GM19324 (cell line): ENCODE measurements at regions not wholly inside any gene's neighbourhood (a gene's known extent, or its start where the extent isn't known, plus 50 kb on each side); places are given as distances from the start of the nearest gene placed in this dataset.

ENCODE experiments used
- ATAC-seq: cut with Tn5 transposase; IDR thresholded peaks from one replicate; pipeline ENCODE4 v1.9.1; 2021; ENCODE audit warnings: mild to moderate bottlenecking, moderate library complexity; ENCODE audit not compliant: unreplicated experiment, low FRiP score

DNA sequence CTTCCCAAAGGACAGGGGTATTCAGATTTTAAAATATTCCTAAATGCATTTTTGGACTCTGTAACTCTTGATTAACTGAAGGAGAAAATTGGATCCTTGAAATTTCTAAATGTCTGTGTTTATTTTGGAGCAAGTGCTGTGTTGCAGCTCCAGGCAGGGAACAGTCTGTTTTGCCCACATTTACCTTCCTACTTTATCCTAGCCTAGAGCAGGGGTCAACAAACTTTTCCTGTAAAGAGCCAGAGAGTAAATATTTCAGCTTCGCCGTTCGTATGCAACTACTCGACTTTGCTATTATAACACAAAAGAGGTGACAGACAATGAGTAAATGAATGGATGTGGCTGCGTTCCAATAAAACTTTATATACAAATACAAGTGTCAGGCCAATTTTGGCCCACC lies 402.2 kb downstream of the GPATCH2 start:
- no peak for ATAC-seq

DNA sequence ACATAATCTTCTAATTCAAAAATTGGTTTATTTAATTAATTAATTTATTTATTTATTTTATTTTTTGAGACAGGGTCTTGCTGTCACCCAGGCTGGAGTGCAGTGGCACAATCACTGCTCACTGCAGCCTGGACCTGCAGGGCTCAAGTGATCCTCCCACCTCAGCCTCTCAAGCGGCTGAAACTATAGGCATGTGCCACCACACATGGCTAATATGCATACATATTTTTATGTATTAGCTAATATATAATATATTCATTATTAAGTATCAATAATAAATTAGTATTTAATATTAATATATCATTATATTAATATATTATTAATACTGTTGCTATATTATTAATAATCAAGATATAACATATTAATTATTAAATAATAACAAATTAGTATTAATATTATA lies 406.7 kb downstream of the GPATCH2 start:
- no peak for ATAC-seq

DNA sequence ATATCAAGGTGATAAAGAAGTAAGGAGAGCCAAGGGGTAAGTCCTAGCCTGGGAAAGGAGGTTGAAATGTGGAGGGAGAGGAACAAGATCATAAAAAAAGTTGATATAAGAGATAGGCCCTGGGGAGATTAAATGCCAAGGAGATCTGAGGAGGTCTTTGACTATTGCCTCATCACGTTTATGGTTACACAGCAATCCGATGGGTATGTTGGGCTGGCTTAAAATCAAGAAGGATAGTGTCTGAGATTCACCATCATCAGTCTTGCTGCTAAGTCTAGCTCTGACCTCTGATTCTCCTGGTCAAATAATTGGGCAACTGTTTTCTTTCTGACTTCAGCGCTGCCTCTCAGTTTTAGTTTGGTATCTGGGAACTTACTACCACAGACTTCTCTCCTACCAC lies 416.3 kb downstream of the GPATCH2 start:
- ATAC-seq, result no peak

DNA sequence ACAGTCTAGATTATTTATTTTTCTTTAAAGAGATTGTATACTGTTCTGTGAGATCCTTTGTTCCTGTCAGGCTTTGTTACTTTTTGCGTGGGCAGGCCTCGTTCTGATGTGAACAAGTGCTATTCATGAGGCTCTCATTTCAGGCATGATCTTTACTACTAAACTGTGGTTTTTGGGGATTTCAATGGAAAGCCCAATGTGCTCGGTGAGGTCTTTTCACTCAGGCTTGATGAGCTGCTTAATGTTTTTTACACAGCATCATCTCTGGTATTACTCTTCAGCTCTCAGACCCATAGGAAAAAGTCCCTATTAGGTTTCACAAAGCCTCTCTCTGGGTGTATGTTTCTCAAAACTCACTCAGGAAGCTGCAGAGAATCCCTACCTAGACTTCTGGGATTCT lies 419.4 kb downstream of the GPATCH2 start:
- no peak for ATAC-seq

DNA sequence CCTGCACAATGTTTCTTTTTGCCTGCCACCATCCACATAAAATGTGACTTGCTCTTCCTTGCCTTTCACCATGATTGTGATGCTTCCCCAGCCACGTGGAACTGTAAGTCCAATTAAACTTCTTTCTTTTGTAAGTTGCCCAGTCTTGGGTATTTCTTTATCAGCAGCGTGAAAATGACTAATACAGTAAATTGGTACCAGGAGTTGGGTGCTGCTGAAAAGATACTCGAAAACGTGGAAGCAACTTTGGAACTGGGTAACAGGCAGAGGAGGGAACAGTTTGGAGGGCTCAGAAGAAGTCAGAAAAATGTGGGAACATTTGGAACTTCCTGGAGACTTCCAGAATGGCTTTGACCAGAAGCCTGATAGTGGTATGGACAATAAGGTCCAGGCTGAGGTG lies 425.3 kb downstream of the GPATCH2 start:
- no peak for ATAC-seq

DNA sequence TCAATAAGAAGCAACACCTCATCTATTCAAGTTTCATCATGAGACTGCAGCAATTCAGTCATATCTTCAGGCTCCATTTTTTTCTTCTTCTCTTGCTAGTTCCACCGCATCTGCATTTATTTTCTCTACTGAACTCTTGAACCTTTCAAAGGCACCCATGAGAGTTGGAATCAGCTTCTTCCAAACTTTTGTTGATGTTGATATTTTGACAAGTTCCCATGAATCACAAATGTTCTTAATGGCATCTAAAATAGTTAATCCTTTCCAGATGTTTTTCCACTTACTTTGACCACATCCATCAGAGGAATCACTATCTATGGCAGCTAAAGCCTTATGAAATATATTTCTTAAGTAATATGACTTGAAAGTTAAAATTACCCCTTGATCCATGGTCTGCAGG lies 434.3 kb downstream of the GPATCH2 start:
- ATAC-seq, result no peak

DNA sequence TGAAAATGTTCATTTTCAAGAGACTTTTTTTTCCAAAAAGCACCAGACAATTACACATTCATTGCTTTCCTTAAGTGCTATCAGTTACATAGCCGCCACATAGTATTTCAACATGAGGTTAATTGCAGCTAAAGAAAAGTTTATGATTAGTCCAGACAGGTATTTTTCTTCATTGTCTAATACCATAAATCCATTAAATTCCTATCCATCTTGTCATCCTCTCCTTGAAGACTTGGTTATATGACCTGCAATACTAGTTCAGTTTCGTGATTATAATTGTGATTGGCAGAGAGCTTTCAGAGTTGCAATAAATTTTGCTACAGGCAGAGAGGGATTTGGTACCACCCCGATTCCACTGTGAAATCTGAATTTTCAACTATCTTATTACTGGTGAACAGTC lies 437.7 kb downstream of the GPATCH2 start:
- ATAC-seq, result no peak

DNA sequence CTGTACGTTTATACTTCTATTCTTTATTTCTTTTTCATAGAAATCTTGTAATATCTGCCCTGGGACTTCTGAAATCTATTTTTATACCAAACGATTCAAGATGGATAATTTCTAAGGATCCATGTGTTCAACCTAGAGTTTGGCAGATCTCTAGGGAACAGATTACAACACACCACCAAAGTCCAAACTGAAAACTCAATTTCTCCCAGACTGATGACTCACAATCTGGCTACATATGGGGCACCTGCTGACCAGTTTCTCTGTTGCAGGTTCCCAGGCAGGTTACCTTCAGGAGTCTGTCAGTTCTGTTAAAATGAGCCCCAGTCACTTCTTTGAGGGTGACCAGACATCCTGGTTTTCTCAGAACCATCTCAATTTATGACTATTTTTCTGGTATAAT lies 439.4 kb downstream of the GPATCH2 start:
- no peak for ATAC-seq

DNA sequence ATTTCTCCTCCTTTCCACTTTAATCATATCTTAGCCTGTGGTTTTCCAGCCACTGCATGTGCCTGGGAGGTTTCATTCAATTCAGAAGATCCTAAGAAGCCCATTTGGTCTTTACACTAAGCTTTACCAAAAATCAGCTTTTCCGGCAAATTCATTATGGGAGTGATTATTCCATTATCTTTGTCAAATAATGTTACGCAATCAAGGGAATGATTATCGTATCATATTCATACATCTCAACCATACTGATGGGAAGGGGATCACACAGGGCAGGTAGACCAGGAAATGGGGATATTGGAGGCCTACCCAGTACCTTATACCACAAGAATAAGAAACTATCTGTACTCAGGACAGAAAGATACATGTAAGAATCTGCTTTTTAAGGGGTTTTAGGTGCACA lies 440.5 kb downstream of the GPATCH2 start:
- ATAC-seq, result no peak

DNA sequence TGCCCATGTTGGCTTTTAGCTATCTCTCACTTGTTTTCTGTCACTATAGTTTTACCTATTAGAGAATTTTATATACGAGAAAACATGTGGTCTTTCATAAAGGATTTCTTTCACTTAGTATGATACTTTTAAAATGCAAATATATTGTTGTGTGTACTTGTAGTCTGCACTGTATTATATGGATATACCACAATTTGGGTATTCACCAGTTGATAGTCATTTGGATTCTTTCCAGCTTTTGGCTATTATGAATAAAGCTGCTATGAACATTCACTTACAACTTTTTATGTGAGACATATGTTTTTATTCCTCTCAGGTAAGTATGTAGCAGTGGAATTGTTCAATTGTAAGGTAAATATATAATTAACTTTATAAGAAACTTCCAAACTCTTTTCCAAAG lies 441.5 kb downstream of the GPATCH2 start:
- no peak for ATAC-seq

DNA sequence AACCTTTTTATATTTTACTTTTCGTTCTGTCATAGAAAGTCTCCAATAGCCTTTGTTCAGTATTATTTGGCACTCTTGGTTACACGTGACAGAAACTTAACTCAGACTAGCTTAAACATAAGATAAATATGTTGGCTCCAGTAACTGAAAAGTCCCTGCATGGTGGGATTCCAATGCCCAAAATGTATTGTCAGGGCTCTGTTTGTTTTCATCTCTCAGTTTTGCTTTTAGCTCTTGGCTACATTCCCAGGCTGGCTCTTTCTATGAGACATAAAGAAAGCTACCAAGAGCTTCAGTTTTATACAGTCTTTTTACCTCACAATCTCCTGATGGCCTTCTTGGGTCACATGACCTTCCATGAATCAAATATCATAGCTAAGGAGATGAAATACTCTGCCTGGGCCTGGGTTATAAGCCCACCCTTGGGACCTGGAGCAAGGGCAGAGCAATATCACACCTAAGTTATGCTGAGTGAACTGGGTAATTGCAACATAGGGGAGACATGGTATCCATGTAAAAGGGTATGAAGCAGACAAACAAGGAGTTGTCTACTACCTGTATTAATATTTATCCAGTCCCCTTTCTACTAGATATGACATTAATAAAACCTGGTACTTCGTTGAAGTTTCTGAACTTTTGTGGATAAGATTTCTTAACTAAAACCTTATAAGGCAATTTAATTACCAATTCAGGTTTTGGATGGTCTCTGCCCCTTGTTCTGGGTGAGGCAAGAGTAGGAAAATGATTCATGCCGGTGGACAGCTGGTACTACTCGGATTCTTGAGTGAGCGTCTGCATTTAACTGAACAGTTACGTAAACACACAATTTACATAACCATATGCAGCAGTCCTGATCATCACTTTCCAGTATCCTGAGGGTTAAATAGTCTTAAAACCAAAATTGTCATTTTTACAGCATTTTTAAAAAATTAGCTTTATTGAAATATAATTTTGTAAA lies 442.3 kb downstream of the GPATCH2 start:
- no peak for ATAC-seq

DNA sequence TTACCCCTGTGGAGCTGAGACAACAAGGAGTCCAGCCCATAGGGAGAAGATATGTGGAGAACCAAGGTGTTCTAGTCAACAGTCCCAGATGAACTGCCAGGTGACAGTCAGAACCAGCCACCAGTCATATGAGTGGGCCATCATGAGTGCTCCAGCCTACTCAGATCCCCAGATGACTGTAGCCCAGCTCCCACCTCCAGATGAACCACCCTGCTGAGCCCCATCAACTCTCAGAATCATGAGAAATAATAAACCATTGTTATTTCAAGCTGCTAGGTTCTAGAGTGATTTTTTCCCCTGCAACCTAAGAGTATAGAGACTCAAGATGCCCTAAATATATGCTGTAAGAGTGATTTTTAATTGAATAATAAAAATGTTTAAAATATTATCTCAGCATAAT lies 444.2 kb downstream of the GPATCH2 start:
- no peak for ATAC-seq

DNA sequence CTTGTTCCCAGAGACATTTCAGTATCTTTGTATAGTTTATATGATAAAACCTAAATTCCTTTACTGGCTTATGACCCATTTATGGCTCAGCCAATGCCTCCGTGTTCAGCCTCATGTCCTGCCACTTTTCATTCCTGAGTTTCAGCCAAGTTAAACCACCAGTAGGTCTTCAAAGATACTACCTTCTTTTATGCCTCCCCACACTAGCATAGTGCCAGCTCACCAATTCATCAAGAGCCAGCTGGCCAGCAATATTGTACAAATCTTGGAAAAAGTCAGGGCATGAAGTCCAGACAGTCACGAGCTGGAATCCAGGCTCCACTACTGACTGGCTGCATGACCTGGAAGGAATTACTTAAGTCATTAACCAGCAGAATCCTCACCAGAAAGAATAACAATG lies 446.0 kb downstream of the GPATCH2 start:
- no peak for ATAC-seq

DNA sequence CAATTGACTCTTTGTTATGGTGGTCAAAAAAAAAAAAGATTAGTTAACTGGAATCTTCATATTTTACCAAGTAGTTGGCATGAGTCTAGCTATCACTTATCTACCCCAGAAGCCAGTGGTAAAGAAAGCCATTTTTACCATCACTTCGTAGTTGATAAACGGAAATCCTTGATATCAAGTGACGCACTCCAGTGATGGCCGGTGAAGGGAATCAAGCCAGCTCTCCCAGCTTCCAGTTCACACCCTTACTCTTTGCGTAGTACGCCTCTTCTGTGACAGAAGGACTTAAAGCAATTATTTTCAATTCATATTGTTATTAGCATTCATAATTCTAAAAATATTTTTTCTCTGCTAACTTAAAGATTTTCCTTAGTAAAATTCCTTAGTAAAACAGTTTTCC lies 447.9 kb downstream of the GPATCH2 start:
- no peak for ATAC-seq

DNA sequence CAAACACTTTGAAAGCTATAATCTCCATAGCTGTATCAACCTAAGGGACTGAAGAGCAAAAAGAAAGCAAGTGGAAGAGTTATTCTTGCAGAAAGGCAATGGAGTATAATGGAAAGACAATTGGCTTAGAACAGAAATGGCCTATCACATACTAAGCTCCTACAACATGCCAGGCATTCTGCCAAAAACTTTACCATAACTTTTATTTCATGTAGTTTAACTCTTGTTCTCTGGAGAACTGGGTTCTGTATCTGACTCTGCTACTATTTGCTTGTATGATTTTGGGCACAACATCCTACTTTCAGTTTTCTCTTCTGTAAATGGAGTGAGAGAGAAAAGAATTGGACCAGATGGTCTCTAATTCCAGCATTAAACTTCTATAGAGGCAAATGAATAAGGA lies 449.1 kb downstream of the GPATCH2 start:
- no peak for ATAC-seq

DNA sequence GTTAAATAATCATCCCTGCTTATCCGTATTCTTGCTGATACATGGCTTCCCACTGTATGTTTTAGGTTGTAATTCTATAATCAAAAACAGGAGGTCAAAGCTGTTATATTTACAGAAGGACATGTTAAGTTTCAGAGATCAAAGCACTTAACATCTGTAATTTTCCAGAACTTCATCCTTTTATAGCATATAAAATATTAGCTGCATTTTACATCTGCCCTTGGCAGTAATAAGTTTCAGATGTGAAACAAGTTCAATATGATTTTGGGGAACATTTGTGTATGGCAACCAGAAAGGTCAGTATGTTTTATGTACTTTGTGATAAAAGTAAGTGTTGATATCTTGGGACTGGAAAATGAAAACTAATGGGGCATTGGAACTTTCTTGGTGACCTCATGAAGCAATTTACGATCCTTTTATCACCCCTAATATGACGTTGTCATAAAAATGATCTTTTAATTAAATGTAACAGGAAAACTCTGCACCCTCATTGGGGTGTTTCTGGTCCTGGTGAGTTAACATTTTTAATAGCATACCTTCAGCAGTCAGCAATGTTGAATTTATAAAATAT lies 449.6 kb downstream of the GPATCH2 start:
- ATAC-seq, result no peak

DNA sequence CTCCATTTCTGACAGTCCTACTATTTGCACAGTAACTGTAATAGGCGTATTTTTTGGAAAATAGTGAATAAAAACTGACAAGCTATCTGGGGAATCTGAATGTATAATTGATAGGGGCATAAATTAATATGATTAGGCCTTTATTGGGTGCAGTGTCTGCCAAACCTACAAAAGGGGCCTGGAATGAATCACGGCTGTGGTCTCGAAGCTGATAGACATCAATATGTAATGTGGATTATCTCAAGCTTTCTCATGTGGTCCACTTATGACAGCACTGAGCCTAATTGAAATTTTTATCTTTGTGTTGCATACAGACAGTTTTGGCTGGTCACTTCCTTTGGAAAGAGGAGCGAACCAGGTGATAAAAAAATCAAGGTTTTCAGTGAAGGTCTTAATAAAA lies 450.4 kb downstream of the GPATCH2 start:
- ATAC-seq, result no peak

DNA sequence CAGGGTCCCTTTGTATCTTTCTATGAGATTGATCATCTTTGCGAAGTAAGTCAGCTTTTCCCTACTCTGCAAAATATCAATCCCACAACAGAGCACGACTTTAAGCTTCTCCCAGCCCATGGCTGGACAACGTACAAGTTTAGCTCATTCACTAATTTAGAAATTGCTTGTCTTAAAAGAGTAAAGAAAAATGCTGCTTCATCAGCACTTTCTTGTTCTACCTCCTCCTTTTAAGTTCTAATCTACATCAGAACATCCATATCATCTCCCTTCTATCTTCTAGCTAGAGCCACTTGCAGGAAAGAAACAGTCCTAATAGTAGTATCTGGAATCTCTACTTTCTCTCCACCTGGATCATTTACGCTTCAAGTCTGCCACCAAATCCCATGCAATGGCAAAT lies 441.2 kb upstream of the ESRRG start:
- ATAC-seq, result no peak

DNA sequence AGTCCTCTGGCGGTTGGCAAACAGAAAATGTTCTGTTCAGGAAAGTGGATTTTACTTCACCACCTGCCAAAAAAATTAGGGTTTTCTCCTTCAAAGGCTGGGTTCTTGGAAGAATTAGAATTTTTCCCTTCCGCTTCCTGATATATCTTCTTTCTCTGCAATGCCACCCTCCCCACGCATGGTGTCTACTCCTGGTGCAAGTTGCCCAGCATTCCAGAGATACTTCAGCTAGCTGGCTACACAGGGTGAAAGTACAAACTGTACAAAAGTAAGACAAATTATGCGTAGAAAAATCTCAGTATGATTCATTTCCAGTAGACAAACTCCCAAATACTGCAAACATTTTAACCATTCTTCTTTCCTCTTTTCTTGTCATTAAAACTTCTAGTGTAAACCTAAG lies 430.1 kb upstream of the ESRRG start:
- no peak for ATAC-seq

DNA sequence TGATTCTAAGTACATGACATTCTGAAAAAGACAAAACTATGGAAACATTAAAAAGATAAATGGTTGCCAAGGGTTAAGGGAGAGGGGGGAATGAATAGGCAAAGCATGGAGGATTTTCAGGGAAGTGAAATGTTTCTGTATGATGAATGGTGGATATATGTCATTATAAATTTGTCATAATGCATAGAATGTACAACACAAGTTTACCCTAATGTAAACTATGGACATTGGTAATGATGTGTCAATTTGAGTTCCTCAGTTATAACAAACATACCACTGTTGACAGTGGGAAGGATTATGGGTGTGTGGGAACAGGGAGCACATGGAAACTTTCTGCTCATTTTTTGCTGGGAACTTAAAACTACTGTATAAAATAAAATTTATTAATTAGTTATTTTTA lies 427.1 kb upstream of the ESRRG start:
- ATAC-seq, result no peak

DNA sequence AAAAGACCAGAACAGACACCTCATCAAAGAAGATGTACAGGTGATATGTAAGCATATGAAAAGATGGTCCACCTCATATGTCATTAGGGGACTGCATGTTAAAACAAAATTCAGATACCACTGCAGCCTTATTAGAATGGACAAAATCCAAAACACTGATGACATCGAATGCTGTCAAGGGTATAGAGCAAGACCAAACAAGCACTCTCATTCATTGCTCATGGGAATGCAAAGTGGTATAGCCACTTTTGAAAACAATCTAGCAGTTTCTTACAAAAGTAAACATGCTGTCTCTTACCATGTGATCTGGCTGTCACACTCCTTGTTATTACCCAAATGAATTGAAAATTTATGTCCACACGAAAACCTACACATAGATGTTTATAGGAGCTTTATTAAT lies 426.6 kb upstream of the ESRRG start:
- no peak for ATAC-seq

DNA sequence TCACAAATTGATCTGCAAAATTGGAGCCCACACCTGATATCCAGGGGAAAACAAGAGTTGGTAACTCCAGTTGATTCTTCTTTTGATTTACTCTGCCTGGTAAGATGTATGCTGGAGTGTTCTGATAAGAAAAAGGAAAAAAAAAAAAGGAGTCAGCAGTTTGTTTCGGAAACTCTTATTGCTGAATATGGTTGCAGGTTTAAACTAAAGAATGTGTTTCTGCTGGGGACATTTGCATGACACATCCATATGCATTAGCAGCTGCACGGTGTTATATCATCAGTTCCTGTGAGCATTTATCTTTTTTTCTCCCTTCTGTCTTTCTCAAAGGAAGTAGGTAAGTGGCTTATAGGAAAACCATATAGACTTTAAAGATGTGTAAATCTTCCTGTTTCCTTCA lies 418.5 kb upstream of the ESRRG start:
- no peak for ATAC-seq
